ENCODE measurements at regions not wholly inside any gene's neighbourhood (a gene's known extent, or its start where the extent isn't known, plus 50 kb on each side); places are given as distances from the start of the nearest gene placed in this dataset.

- TF ChIP-seq POLR2AphosphoS5 (IDR thresholded peaks at IDR 0.05): no peak
- TF ChIP-seq CTCF (IDR thresholded peaks at IDR 0.05): no peak
- TF ChIP-seq EP300 (IDR thresholded peaks at IDR 0.05): no peak
These were observed 55.9 kb upstream of the SNX9 start for GRCh38 chr6:157766901-157767774.

Data from upper lobe of left lung (tissue), 4 donors.